Spleen (tissue), 11 donors: ENCODE measurements at regions not wholly inside any gene's neighbourhood (a gene's known extent, or its start where the extent isn't known, plus 50 kb on each side); places are given as distances from the start of the nearest gene placed in this dataset.

Source experiments
- DNase-seq: peaks from one replicate; pipeline ENCODE4 v3.0.0-alpha.2; 2020
- H3K27ac ChIP-seq, 8 donors: fragments of 200-600 bp; sonication (generic) in 7 of 8; 1 replicate in 4 of 8; 2 replicates in 4 of 8; pipeline versions ENCODE4 v1.5.0 to v1.8.0; 2016 to 2021; ENCODE audit warnings: inconsistent platforms in 4 of 8, mild to moderate bottlenecking in 4 of 8, moderate library complexity in 1 of 8
- H3K27me3 ChIP-seq, 7 donors: fragments of 200-600 bp; sonication (generic) in 6 of 7; replicated peaks in 1 of 7; 1 replicate in 4 of 7; 2 replicates in 3 of 7; pipeline versions ENCODE4 v1.5.0 to v1.8.0; 2016 to 2021; ENCODE audit warnings: inconsistent platforms in 3 of 7, mild to moderate bottlenecking in 1 of 7
- H3K36me3 ChIP-seq, 6 donors: fragments of 200-600 bp; sonication (generic) in 5 of 6; 1 replicate in 4 of 6; 2 replicates in 2 of 6; pipeline versions ENCODE4 v1.5.0 to v1.8.0; 2016 to 2021; ENCODE audit warnings: inconsistent platforms in 2 of 6
- H3K4me1 ChIP-seq, 6 donors: fragments of 200-600 bp; sonication (generic) in 5 of 6; 1 replicate in 3 of 6; 2 replicates in 3 of 6; pipeline versions ENCODE4 v1.5.0 to v1.8.0; 2016 to 2021; ENCODE audit warnings: inconsistent platforms in 3 of 6
- H3K4me3 ChIP-seq, 8 donors: fragments of 200-600 bp; sonication (generic) in 7 of 8; 1 replicate in 4 of 8; 2 replicates in 4 of 8; pipeline versions ENCODE4 v1.5.0 to v1.8.0; 2016 to 2021; ENCODE audit warnings: inconsistent platforms in 4 of 8, mild to moderate bottlenecking in 4 of 8, moderate library complexity in 2 of 8
- H3K9me3 ChIP-seq, 8 donors: fragments of 200-600 bp; sonication (generic) in 7 of 8; 1 replicate in 4 of 8; 2 replicates in 4 of 8; pipeline versions ENCODE4 v1.5.0 to v1.8.0; 2016 to 2021; ENCODE audit warnings: inconsistent platforms in 4 of 8
- CTCF ChIP-seq, 11 experiments: fragments of 200-600 bp in 7 of 11; fragments of 450-650 bp in 4 of 11; sonication (generic) in 4 of 11; IDR thresholded peaks in 8 of 11; conservative IDR thresholded peaks in 3 of 11; 1 replicate in 7 of 11; 2 replicates in 4 of 11; pipeline versions ENCODE4 v1.4.0 to v1.8.0; 2016 to 2021; ENCODE audit warnings: antibody characterized with exemption in 11 of 11, inconsistent platforms in 4 of 11, mild to moderate bottlenecking in 1 of 11
- POLR2A ChIP-seq, 3 donors: fragments of 450-650 bp; IDR thresholded peaks; one replicate each; pipeline ENCODE4 v1.5.1; 2017; ENCODE audit warnings: antibody characterized with exemption in 3 of 3, mild to moderate bottlenecking in 1 of 3
- POLR2AphosphoS5 ChIP-seq, 3 donors: sonication (generic); formaldehyde crosslinking; IDR thresholded peaks; one replicate each; pipeline ENCODE4 v1.5.1; 2017; ENCODE audit warnings: antibody characterized with exemption in 3 of 3
- WGBS, 5 donors: extraction: QIAGEN DNeasy Blood & Tissue Kit in 3 of 5; methylation state at CpG; one replicate each; pipeline versions ENCODE4 v1.1.5 to v1.1.7; 2013 to 2018; 5-methylcytosine and 5-hydroxymethylcytosine counted together
- intact Hi-C: fragments of 100-400 bp; cut with DNase I; formaldehyde crosslinking; loops from one replicate; pipeline ENCODE4 v1.15.0; 2023; ENCODE audit warnings: low total_unique reads
- donor health status: healthy with polysubstance abuse.
- donor health status: DM: no; HTN: no; CAD: no; lungs with moderate emphysema.
- donor health status: DM: no; HTN: no; CAD: no.
- donor health status: Bipolar disorder and iron deficiency.
- donor health status: healthy.
- donor health status: DM: no; HTN: no; CAD: no.
- donor health status: DM: yes; HTN: yes; CAD: no.

GRCh38 chr2:8300905-8301304 lies 381.0 kb upstream of the ID2 start:
- Histone ChIP-seq H3K9me3 (no peaks in the 10 kb centered on the region), H3K27ac (peak overlapping the region in 4 of 8 donors; percentile 58 to 89 (median 78)), H3K36me3 (no peaks in the 10 kb centered on the region), H3K27me3 (peaks cover 0 to 59% (median 0%) of the 10 kb centered on the region in 7 donors), H3K4me1 (peaks cover 7 to 86% (median 60%) of the 10 kb centered on the region in 6 donors), H3K4me3 (no peak overlapping the region)
- WGBS, 5 donors: 85 to 94% (median 91%) methylated on average over 3 of the region's 3 CpGs
- intact Hi-C loops: no loop called here
- TF ChIP-seq CTCF (IDR thresholded peaks at IDR 0.05 in 8 of 11, conservative IDR thresholded peaks at IDR 0.05 in 3 of 11) (no peak), POLR2A (IDR thresholded peaks at IDR 0.05) (no peak), POLR2AphosphoS5 (IDR thresholded peaks at IDR 0.05) (no peak)
- no peak for DNase-seq

GRCh38 chr2:8303322-8303832 lies 378.5 kb upstream of the ID2 start:
- no peaks in the 10 kb centered on the region for H3K36me3 ChIP-seq
- DNase-seq: peak; percentile 93
- peaks cover 7 to 83% (median 58%) of the 10 kb centered on the region in 6 donors for H3K4me1 ChIP-seq
- H3K27ac ChIP-seq: peak overlapping the region in 6 of 8 donors; percentile 31 to 89 (median 64)
- 13 to 21% (median 17%) methylated on average over 9 to 10 of the region's 10 CpGs for whole genome bisulfite sequencing, 5 donors
- H3K27me3 ChIP-seq: peaks cover 0 to 71% (median 0%) of the 10 kb centered on the region in 7 donors
- no peaks in the 10 kb centered on the region for H3K9me3 ChIP-seq
- peak overlapping the region in 1 of 8 donors; percentile 19 for H3K4me3 ChIP-seq
- peak in 7 of 11 experiments; percentile 26 to 50 (median 36) for TF ChIP-seq CTCF (IDR thresholded peaks at IDR 0.05 in 8 of 11, conservative IDR thresholded peaks at IDR 0.05 in 3 of 11)
- no peak for TF ChIP-seq POLR2A (IDR thresholded peaks at IDR 0.05)
- peak; percentile 53 to 70 (median 54) for TF ChIP-seq POLR2AphosphoS5 (IDR thresholded peaks at IDR 0.05)
- intact Hi-C loops: no loop called here

- H3K4me3 ChIP-seq: no peak overlapping the region
- H3K4me1 ChIP-seq: peaks cover 7 to 84% (median 63%) of the 10 kb centered on the region in 6 donors
- H3K36me3 ChIP-seq: no peaks in the 10 kb centered on the region
- intact Hi-C loops: no loop called here
- WGBS, 5 donors: 70 to 88% (median 81%) methylated on average over 18 of the region's 18 CpGs
- H3K27me3 ChIP-seq: peaks cover 0 to 72% (median 0%) of the 10 kb centered on the region in 7 donors
- TF ChIP-seq CTCF (IDR thresholded peaks at IDR 0.05 in 8 of 11, conservative IDR thresholded peaks at IDR 0.05 in 3 of 11) (no peak), POLR2A (IDR thresholded peaks at IDR 0.05) (no peak), POLR2AphosphoS5 (IDR thresholded peaks at IDR 0.05) (no peak)
- no peaks in the 10 kb centered on the region for H3K9me3 ChIP-seq
- peak overlapping the region in 3 of 8 donors; percentile 10 to 89 (median 41) for H3K27ac ChIP-seq
- DNase-seq: no peak
Observed at GRCh38 chr2:8304821-8305766, 376.8 kb upstream of the ID2 start.
